Ovary (tissue), 7 donors: ENCODE measurements at regions not wholly inside any gene's neighbourhood (a gene's known extent, or its start where the extent isn't known, plus 50 kb on each side); places are given as distances from the start of the nearest gene placed in this dataset.

Experiments used
- DNase-seq, 5 donors: peaks; one replicate each; pipeline ENCODE4 v3.0.0-alpha.2; 2019 to 2020
- H3K27ac ChIP-seq, 2 donors: fragments of 200-600 bp; one replicate each; pipeline versions ENCODE4 v1.5.1 to v1.8.0; 2019 to 2022
- H3K27me3 ChIP-seq: fragments of 200-600 bp; one replicate; pipeline ENCODE4 v1.8.0; 2022
- H3K36me3 ChIP-seq: fragments of 200-600 bp; sonication (generic); one replicate; pipeline ENCODE4 v1.5.1; 2019
- H3K4me1 ChIP-seq: one replicate; pipeline ENCODE4 v1.8.1; 2013; ENCODE audit warnings: mild to moderate bottlenecking, moderate library complexity; ENCODE audit not compliant: insufficient read depth
- H3K4me3 ChIP-seq: fragments of 200-600 bp; sonication (generic); one replicate; pipeline ENCODE4 v1.5.1; 2017
- H3K9me3 ChIP-seq, 2 donors: fragments of 200-600 bp in 1 of 2; sonication (generic) in 1 of 2; one replicate each; pipeline versions ENCODE4 v1.5.1 to v1.8.1; 2013 to 2019; ENCODE audit warnings: mild to moderate bottlenecking in 1 of 2, moderate library complexity in 1 of 2
- CTCF ChIP-seq, 3 donors: fragments of 450-650 bp in 2 of 3; fragments of 200-600 bp in 1 of 3; IDR thresholded peaks; one replicate each; pipeline versions ENCODE4 v1.5.1 to v1.8.0; 2016 to 2022; ENCODE audit warnings: antibody characterized with exemption in 3 of 3, mild to moderate bottlenecking in 1 of 3
- EP300 ChIP-seq: sonication (generic); formaldehyde crosslinking; IDR thresholded peaks from one replicate; pipeline ENCODE4 v1.6.1; 2017; ENCODE audit warnings: antibody characterized with exemption
- POLR2A ChIP-seq: fragments of 450-650 bp; IDR thresholded peaks from one replicate; pipeline ENCODE4 v1.6.1; 2017; ENCODE audit warnings: antibody characterized with exemption, mild to moderate bottlenecking, moderate library complexity
- WGBS, 3 donors: extraction: QIAGEN DNeasy Blood & Tissue Kit in 1 of 3; methylation state at CpG; one replicate each; pipeline versions ENCODE4 v1.1.5 to v1.1.7; 2013 to 2017; 5-methylcytosine and 5-hydroxymethylcytosine counted together
- intact Hi-C, 4 donors: fragments of 100-400 bp; cut with DNase I; formaldehyde crosslinking; loops; one replicate each; pipeline versions ENCODE4 v1.11.0 to v1.15.1; 2022 to 2023
- donor health status: DM: no; HTN: no; CAD: no; lungs with moderate emphysema.
- donor health status: DM: no; HTN: no; CAD: no.
- donor health status: Bipolar disorder and iron deficiency.
- donor health status: DM: no; HTN: no; CAD: no.
- donor health status: DM: yes; HTN: yes; CAD: no.

DNA sequence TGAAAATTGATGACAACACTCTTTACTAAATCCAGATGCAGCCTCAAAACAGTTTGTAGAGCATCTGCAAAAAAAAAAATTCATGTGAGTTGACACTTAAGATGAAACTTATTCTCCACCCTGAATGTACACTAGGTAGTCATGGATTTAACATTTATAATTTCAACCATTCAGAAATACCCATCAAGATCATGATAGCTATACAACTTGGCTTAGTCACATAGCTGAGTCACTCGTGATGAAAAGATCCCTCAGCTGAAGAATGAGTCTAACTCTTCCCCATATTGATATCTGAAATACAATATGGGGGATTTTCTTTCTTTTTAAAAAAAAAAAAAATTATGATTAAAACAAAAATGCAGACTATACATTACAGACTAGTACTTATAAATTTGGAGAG lies 104.8 kb upstream of the PLEKHG7 start:
- DNase-seq: no peak
- Histone ChIP-seq H3K4me3 (no peak overlapping the region), H3K9me3 (no peaks in the 10 kb centered on the region), H3K4me1 (no peaks in the 10 kb centered on the region), H3K36me3 (no peaks in the 10 kb centered on the region), H3K27ac (no peak overlapping the region), H3K27me3 (no peaks in the 10 kb centered on the region)
- intact Hi-C loops: no loop called here
- TF ChIP-seq POLR2A: no peak
- TF ChIP-seq EP300: no peak
- no peak for TF ChIP-seq CTCF (IDR thresholded peaks at IDR 0.05)
- WGBS, 3 donors: 48 to 73% (median 67%) methylated on average over 1 of the region's 1 CpG

GRCh38 chr12:92597118-92597517 lies 105.7 kb upstream of the PLEKHG7 start:
- 50 to 93% (median 52%) methylated on average over 2 of the region's 2 CpGs for WGBS, 3 donors
- Histone ChIP-seq H3K4me3 (no peak overlapping the region), H3K27ac (no peak overlapping the region), H3K9me3 (no peaks in the 10 kb centered on the region), H3K4me1 (no peaks in the 10 kb centered on the region), H3K36me3 (no peaks in the 10 kb centered on the region), H3K27me3 (no peaks in the 10 kb centered on the region)
- no peak for DNase-seq
- TF ChIP-seq POLR2A (no peak), EP300 (no peak), CTCF (IDR thresholded peaks at IDR 0.05) (no peak)
- intact Hi-C loops: no loop called here

DNA sequence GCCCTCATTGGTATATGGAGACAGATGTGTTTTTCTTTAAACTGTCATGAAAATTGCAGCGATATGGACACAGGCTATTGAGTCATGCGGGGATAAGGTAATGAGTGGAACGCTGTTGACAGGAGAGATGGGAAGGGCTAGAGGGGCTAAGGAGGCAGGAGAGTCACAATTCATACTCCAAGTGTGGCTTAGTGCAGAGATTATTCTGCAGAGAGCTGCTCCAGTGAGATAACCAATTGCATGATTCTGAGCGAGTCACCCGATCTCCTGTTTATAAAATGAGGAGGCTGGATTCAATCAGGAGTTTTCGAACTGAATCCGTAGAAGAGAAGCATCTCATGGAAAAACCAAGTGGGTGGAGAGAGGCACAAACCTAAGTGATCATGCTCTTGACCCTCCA lies 106.4 kb upstream of the PLEKHG7 start:
- WGBS, 3 donors: 51 to 70% (median 61%) methylated on average over 7 of the region's 7 CpGs
- H3K9me3 ChIP-seq: no peaks in the 10 kb centered on the region
- no peak for DNase-seq
- H3K4me3 ChIP-seq: no peak overlapping the region
- no peak overlapping the region for H3K27ac ChIP-seq
- intact Hi-C loops: no loop called here
- no peaks in the 10 kb centered on the region for H3K27me3 ChIP-seq
- no peak for TF ChIP-seq EP300
- no peak for TF ChIP-seq POLR2A
- TF ChIP-seq CTCF (IDR thresholded peaks at IDR 0.05): no peak
- no peaks in the 10 kb centered on the region for H3K4me1 ChIP-seq
- no peaks in the 10 kb centered on the region for H3K36me3 ChIP-seq

GRCh38 chr12:92595663-92596062 lies 107.1 kb upstream of the PLEKHG7 start:
- no peak for TF ChIP-seq POLR2A
- no peak for TF ChIP-seq EP300
- TF ChIP-seq CTCF (IDR thresholded peaks at IDR 0.05): no peak
- 93 to 96% (median 96%) methylated on average over 1 of the region's 1 CpG for WGBS, 3 donors
- Histone ChIP-seq H3K4me1 (no peaks in the 10 kb centered on the region), H3K4me3 (no peak overlapping the region), H3K36me3 (no peaks in the 10 kb centered on the region), H3K9me3 (no peaks in the 10 kb centered on the region), H3K27me3 (no peaks in the 10 kb centered on the region), H3K27ac (no peak overlapping the region)
- DNase-seq: no peak
- intact Hi-C loops: no loop called here
